ENCODE measurements at regions not wholly inside any gene's neighbourhood (a gene's known extent, or its start where the extent isn't known, plus 50 kb on each side); places are given as distances from the start of the nearest gene placed in this dataset.

DNA sequence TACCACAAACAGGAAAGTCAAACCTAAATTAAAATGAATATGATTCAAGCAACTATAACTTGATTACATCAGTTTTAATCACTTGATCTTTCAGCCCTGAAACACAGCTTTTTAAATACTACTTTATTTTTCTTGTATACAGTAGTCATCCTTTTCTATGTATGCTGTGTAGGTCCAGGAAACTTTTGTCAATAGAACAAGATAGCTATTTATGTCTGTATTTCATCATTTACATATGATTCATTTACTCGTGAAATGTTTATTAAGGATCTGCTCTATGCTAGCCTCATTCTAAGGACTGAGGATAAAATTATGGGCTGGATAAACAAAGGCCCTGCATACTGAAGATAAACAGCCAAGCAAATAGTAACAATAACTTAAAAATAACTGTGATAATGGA lies 930.2 kb downstream of the TFAP2A start:
- TF ChIP-seq CTCF (IDR thresholded peaks at IDR 0.05 in 8 of 11, conservative IDR thresholded peaks at IDR 0.05 in 3 of 11) (no peak), POLR2A (IDR thresholded peaks at IDR 0.05) (no peak), POLR2AphosphoS5 (IDR thresholded peaks at IDR 0.05) (no peak)
- Histone ChIP-seq H3K27me3 (replicated peaks in 1 of 7) (no peaks in the 10 kb centered on the region), H3K27ac (no peak overlapping the region), H3K4me3 (no peak overlapping the region), H3K9me3 (no peaks in the 10 kb centered on the region), H3K4me1 (no peaks in the 10 kb centered on the region), H3K36me3 (no peaks in the 10 kb centered on the region)
- intact Hi-C loops (cut with DNase I; ENCODE audit: low total_unique reads) = no loop called here
- 71 to 95% (median 82%) methylated on average over 1 of the region's 1 CpG for WGBS, 5 donors
- DNase-seq = no peak

- TF ChIP-seq CTCF (IDR thresholded peaks at IDR 0.05 in 8 of 11, conservative IDR thresholded peaks at IDR 0.05 in 3 of 11) (no peak), POLR2A (IDR thresholded peaks at IDR 0.05) (no peak)
- H3K9me3 ChIP-seq = peaks cover 0 to 4% (median 0%) of the 10 kb centered on the region in 8 donors
- H3K36me3 ChIP-seq = no peaks in the 10 kb centered on the region
- H3K4me3 ChIP-seq = no peak overlapping the region
- H3K27me3 ChIP-seq (replicated peaks in 1 of 7) = no peaks in the 10 kb centered on the region
- WGBS, 5 donors = 72 to 82% (median 74%) methylated on average over 3 of the region's 3 CpGs
- no peak overlapping the region for H3K27ac ChIP-seq
- no peak for DNase-seq
- no peaks in the 10 kb centered on the region for H3K4me1 ChIP-seq
- intact Hi-C loops (cut with DNase I; ENCODE audit: low total_unique reads) = no loop called here
These were observed 930.8 kb downstream of the TFAP2A start for GRCh38 chr6:9484091-9484490.

GRCh38 chr6:9482030-9482738 lies 932.7 kb downstream of the TFAP2A start:
- H3K9me3 ChIP-seq = peaks cover 0 to 7% (median 0%) of the 10 kb centered on the region in 8 donors
- intact Hi-C loops (cut with DNase I; ENCODE audit: low total_unique reads) = no loop called here
- TF ChIP-seq POLR2A (IDR thresholded peaks at IDR 0.05) (no peak), POLR2AphosphoS5 (IDR thresholded peaks at IDR 0.05) (no peak), CTCF (IDR thresholded peaks at IDR 0.05 in 8 of 11, conservative IDR thresholded peaks at IDR 0.05 in 3 of 11) (no peak)
- DNase-seq = no peak
- no peaks in the 10 kb centered on the region for H3K36me3 ChIP-seq
- H3K27me3 ChIP-seq (replicated peaks in 1 of 7) = no peaks in the 10 kb centered on the region
- no peaks in the 10 kb centered on the region for H3K4me1 ChIP-seq
- WGBS, 5 donors = 62 to 74% (median 70%) methylated on average over 5 of the region's 5 CpGs
- no peak overlapping the region for H3K27ac ChIP-seq
- H3K4me3 ChIP-seq = no peak overlapping the region

DNA sequence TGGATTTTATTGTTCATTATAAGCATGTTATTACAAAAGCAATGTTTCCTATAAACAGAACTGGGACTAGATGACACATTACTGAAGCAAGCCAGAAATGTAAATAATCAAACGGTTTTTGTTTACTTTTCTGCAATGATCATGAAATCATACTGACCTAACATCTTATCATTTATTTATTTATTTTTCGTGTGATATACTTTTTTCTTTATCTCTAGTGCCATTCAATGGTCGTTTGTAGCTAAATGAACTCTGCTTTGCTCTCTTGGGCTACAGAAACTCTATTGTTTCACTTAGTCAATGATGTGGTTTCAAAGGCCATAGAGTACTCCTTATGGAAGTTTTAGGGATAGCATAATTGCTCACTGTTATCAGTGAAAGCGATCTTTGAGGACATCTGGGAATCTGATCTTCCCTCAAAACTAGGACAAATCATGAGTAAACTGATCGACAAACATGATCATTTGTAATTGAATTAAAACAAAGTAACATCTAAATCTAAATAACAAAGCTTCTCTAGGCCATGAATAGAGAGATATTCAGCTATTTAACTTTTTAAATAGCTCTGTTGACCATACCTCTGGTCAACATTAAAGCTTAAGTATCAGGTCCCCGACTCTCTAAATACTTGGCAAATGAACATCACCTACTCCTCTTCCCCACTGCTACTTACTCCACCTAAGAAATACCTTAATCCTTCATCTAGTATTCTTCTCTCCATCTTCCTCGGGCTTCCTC lies 933.4 kb downstream of the TFAP2A start:
- Histone ChIP-seq H3K4me1 (no peaks in the 10 kb centered on the region), H3K9me3 (peaks cover 0 to 7% (median 0%) of the 10 kb centered on the region in 8 donors), H3K36me3 (no peaks in the 10 kb centered on the region), H3K27ac (no peak overlapping the region), H3K27me3 (replicated peaks in 1 of 7) (no peaks in the 10 kb centered on the region), H3K4me3 (no peak overlapping the region)
- TF ChIP-seq POLR2A (IDR thresholded peaks at IDR 0.05) = no peak
- TF ChIP-seq POLR2AphosphoS5 (IDR thresholded peaks at IDR 0.05) = no peak
- no peak for TF ChIP-seq CTCF (IDR thresholded peaks at IDR 0.05 in 8 of 11, conservative IDR thresholded peaks at IDR 0.05 in 3 of 11)
- DNase-seq = no peak
- WGBS, 5 donors = 49 to 66% (median 59%) methylated on average over 7 of the region's 7 CpGs
- intact Hi-C loops (cut with DNase I; ENCODE audit: low total_unique reads) = no loop called here

Measured in spleen (tissue), 11 donors.